ENCODE measurements at regions not wholly inside any gene's neighbourhood (a gene's known extent, or its start where the extent isn't known, plus 50 kb on each side); places are given as distances from the start of the nearest gene placed in this dataset.

DNA sequence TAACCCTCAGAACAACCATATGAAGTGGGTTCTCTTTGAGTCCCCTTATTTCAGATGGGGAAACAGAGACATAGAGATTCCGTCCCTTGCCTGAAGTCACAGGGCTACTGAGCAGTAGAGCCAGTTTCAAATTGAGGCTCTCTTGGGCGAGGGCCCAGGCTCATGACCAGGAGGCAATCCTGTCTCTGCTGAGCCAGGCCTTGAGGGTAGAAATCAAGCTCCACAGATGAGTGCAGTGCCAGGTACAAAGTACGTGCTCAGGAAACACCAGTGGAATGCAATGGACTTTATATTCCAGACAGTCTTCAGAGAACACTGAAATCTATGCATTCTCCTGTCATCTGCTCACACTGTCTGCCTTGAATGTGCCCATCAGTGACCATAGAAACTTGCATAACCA, 291.7 kb upstream of the MAF start:
- peaks cover 0 to 7% (median under 1%) of the 10 kb centered on the region in 4 donors for H3K4me1 ChIP-seq
- H3K27ac ChIP-seq: no peak overlapping the region
- no peak for TF ChIP-seq POLR2A (IDR thresholded peaks at IDR 0.05)
- TF ChIP-seq CTCF (IDR thresholded peaks at IDR 0.05): no peak
- no peaks in the 10 kb centered on the region for H3K27me3 ChIP-seq
- H3K4me3 ChIP-seq: no peak overlapping the region
- no peak for DNase-seq
- no peaks in the 10 kb centered on the region for H3K9me3 ChIP-seq
- H3K36me3 ChIP-seq: no peaks in the 10 kb centered on the region

- DNase-seq: no peak
- no peaks in the 10 kb centered on the region for H3K9me3 ChIP-seq
- H3K27me3 ChIP-seq: no peaks in the 10 kb centered on the region
- no peaks in the 10 kb centered on the region for H3K4me1 ChIP-seq
- H3K36me3 ChIP-seq: no peaks in the 10 kb centered on the region
- TF ChIP-seq POLR2A (IDR thresholded peaks at IDR 0.05) (no peak), CTCF (IDR thresholded peaks at IDR 0.05) (no peak)
- no peak overlapping the region for H3K27ac ChIP-seq
- H3K4me3 ChIP-seq: no peak overlapping the region
These were observed 290.9 kb upstream of the MAF start for GRCh38 chr16:79891458-79891857.

DNA sequence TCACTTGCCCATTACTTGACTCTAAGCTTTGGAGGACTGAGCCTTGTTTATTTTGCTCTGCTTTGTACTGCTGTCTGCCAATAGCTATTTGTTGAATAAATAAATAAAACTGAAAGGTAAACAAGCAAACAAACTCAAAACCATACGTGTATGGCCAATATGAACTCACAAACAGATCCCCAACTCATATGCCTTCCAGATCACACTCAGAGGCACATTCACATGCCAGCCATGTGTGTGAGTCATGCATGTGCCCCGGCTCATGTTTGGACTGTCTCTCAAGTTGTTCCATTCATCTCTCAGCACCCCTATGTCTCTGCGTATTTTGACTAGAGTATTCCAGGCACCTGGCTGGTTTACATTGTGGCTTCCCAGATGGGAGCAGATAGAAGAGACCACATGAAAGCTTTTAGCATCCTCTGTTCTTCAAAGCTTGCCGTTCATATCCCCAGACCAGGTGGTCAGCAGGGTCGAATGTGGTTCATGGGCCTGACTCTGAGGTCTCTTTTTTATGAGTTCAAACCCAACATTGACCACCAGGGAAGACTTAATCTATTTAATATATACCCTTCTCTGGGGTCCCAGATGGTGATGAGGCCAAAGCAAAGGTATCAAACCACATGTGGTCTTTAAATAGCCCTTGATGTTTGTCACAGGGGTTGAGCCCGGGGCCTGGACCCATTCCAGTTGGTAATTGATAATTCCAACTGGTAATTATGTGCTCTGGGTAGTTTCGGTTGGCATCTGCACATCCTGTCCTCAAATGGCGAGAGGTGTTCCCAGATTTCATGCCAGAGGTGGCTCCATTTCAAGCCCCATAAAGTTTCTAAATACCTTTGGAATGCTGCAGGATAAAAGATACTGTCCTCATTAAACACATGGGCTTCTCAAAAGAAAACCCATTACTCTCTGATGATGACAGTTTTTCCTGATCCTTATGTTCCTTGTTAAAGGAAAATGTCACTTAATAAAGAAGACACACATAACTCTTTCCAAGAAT, 287.3 kb upstream of the MAF start:
- Histone ChIP-seq H3K27ac (no peak overlapping the region), H3K4me1 (no peaks in the 10 kb centered on the region), H3K4me3 (no peak overlapping the region), H3K27me3 (no peaks in the 10 kb centered on the region), H3K9me3 (no peaks in the 10 kb centered on the region), H3K36me3 (no peaks in the 10 kb centered on the region)
- no peak for DNase-seq
- TF ChIP-seq POLR2A (IDR thresholded peaks at IDR 0.05): no peak
- no peak for TF ChIP-seq CTCF (IDR thresholded peaks at IDR 0.05)

DNA sequence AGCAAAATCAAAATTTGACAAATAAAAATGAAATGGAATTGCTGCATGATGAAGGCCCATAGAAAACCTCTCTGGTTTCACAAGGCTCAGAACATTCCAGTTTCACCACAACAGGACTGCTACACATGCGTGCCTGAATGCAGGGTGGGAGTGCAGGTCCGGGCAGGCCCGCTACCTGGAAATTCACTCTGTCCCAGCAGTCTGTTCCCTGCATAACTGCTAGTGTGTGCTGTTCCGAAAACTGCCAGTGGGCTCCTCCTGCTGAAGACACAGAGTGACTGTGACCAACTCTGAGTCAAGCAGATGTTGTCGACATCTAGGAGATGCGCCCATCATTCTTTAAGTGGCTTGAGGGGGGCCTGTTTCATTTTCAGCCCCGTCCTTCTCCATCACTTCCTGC, 284.8 kb upstream of the MAF start:
- Histone ChIP-seq H3K4me3 (no peak overlapping the region), H3K27ac (no peak overlapping the region), H3K9me3 (no peaks in the 10 kb centered on the region), H3K4me1 (no peaks in the 10 kb centered on the region), H3K36me3 (no peaks in the 10 kb centered on the region), H3K27me3 (no peaks in the 10 kb centered on the region)
- TF ChIP-seq POLR2A (IDR thresholded peaks at IDR 0.05) (no peak), CTCF (IDR thresholded peaks at IDR 0.05) (no peak)
- DNase-seq: no peak

DNA sequence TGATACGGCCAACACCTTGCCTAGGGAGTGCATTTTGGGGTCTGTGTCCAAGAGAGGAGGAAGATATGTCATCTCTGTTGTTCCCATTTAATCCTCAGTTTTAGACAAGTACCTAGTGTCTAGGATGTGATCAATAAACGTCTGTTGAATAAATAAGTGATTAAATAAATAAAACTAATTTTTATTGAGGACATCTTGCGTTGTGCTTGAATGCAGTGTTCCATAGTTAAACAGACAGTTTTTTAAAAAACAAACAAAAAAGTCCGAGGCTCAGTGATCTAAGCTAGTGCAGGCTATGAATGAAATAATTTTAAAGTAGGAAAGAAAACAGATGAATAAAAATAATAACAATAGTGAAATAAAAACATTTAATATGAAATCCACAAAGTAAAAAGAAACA, 283.0 kb upstream of the MAF start:
- Histone ChIP-seq H3K27me3 (no peaks in the 10 kb centered on the region), H3K9me3 (no peaks in the 10 kb centered on the region), H3K36me3 (no peaks in the 10 kb centered on the region), H3K4me1 (no peaks in the 10 kb centered on the region), H3K27ac (no peak overlapping the region), H3K4me3 (no peak overlapping the region)
- no peak for TF ChIP-seq CTCF (IDR thresholded peaks at IDR 0.05)
- TF ChIP-seq POLR2A (IDR thresholded peaks at IDR 0.05): no peak
- no peak for DNase-seq

Data from Peyer's patch (tissue), 4 donors.